ENCODE measurements at regions not wholly inside any gene's neighbourhood (a gene's known extent, or its start where the extent isn't known, plus 50 kb on each side); places are given as distances from the start of the nearest gene placed in this dataset.

DNA sequence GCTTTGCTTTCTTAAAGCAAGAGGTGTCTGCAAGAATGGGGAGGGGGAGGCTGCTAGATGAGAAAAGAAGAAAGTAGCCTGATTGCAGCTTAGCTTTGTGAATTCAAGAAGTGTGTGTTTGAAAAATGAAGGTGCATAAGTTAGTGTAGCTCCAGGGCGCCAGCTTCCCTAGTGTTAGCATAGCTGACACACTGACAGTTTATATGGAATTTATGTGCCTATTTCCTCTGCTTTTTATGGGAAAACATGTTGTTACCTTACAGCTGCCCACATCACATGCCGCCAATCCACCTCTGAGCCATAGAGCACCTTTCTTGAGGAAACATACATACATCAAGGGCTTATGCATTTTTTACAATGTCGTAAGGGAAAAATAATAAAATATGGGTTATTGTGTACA is 536.4 kb upstream of the PIK3C3 start:
- DNase-seq (ENCODE audit: low read depth in 6 of 9, low spot score in 9 of 9), result no peak
- Histone ChIP-seq H3K27ac (ENCODE audit: low read depth in 1 of 2, low read length in 1 of 2) (no peak overlapping the region), H3K4me1 (ENCODE audit: control insufficient read depth in 2 of 2, insufficient read depth in 2 of 2, low read length in 2 of 2) (no peaks in the 10 kb centered on the region), H3K27me3 (ENCODE audit: control insufficient read depth in 2 of 2, insufficient read depth in 1 of 2, low read length in 1 of 2) (no peaks in the 10 kb centered on the region), H3K36me3 (ENCODE audit: control insufficient read depth in 2 of 2, insufficient read depth in 2 of 2, low read length in 1 of 2) (no peaks in the 10 kb centered on the region), H3K4me3 (ENCODE audit: low read length in 2 of 2) (no peak overlapping the region), H3K9me3 (ENCODE audit: control insufficient read depth in 2 of 2, insufficient read depth in 1 of 2, low read length in 1 of 2) (no peaks in the 10 kb centered on the region)
- 94% methylated on average over 3 of the region's 3 CpGs for WGBS

DNA sequence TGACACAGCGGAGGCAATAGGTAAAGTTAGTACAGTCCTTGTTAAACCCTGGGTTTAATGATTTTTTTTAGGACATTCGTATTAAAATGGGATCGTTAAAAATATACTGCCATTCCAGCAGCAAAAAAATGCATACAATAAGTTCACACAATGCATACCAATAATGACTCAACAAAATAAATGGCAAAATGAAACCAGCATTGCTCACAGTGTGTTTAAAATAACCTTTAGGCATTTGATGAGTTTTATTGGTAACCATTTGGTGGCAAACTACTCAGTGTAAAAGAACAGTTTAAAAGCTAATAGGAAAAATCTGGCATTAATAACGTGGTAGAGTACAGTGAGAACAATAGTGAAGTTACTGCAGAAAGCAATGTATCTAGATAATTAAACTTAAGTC is 539.0 kb upstream of the PIK3C3 start:
- H3K4me1 ChIP-seq (ENCODE audit: control insufficient read depth in 2 of 2, insufficient read depth in 2 of 2, low read length in 2 of 2), result no peaks in the 10 kb centered on the region
- no peaks in the 10 kb centered on the region for H3K36me3 ChIP-seq (ENCODE audit: control insufficient read depth in 2 of 2, insufficient read depth in 2 of 2, low read length in 1 of 2)
- no peak overlapping the region for H3K4me3 ChIP-seq (ENCODE audit: low read length in 2 of 2)
- H3K27me3 ChIP-seq (ENCODE audit: control insufficient read depth in 2 of 2, insufficient read depth in 1 of 2, low read length in 1 of 2), result no peaks in the 10 kb centered on the region
- 95% methylated on average over 4 of the region's 4 CpGs for WGBS
- no peak for DNase-seq (ENCODE audit: low read depth in 6 of 9, low spot score in 9 of 9)
- no peak overlapping the region for H3K27ac ChIP-seq (ENCODE audit: low read depth in 1 of 2, low read length in 1 of 2)
- no peaks in the 10 kb centered on the region for H3K9me3 ChIP-seq (ENCODE audit: control insufficient read depth in 2 of 2, insufficient read depth in 1 of 2, low read length in 1 of 2)

GRCh38 chr18:41410006-41410405 is 545.0 kb upstream of the PIK3C3 start:
- no peaks in the 10 kb centered on the region for H3K27me3 ChIP-seq (ENCODE audit: control insufficient read depth in 2 of 2, insufficient read depth in 1 of 2, low read length in 1 of 2)
- no peak overlapping the region for H3K27ac ChIP-seq (ENCODE audit: low read depth in 1 of 2, low read length in 1 of 2)
- no peaks in the 10 kb centered on the region for H3K9me3 ChIP-seq (ENCODE audit: control insufficient read depth in 2 of 2, insufficient read depth in 1 of 2, low read length in 1 of 2)
- no peaks in the 10 kb centered on the region for H3K4me1 ChIP-seq (ENCODE audit: control insufficient read depth in 2 of 2, insufficient read depth in 2 of 2, low read length in 2 of 2)
- H3K4me3 ChIP-seq (ENCODE audit: low read length in 2 of 2), result no peak overlapping the region
- H3K36me3 ChIP-seq (ENCODE audit: control insufficient read depth in 2 of 2, insufficient read depth in 2 of 2, low read length in 1 of 2), result no peaks in the 10 kb centered on the region
- no peak for DNase-seq (ENCODE audit: low read depth in 6 of 9, low spot score in 9 of 9)

GRCh38 chr18:41406834-41407233 is 548.2 kb upstream of the PIK3C3 start:
- H3K9me3 ChIP-seq (ENCODE audit: control insufficient read depth in 2 of 2, insufficient read depth in 1 of 2, low read length in 1 of 2), result no peaks in the 10 kb centered on the region
- no peak overlapping the region for H3K27ac ChIP-seq (ENCODE audit: low read depth in 1 of 2, low read length in 1 of 2)
- no peak for DNase-seq (ENCODE audit: low read depth in 6 of 9, low spot score in 9 of 9)
- H3K4me3 ChIP-seq (ENCODE audit: low read length in 2 of 2), result no peak overlapping the region
- H3K27me3 ChIP-seq (ENCODE audit: control insufficient read depth in 2 of 2, insufficient read depth in 1 of 2, low read length in 1 of 2), result no peaks in the 10 kb centered on the region
- H3K36me3 ChIP-seq (ENCODE audit: control insufficient read depth in 2 of 2, insufficient read depth in 2 of 2, low read length in 1 of 2), result no peaks in the 10 kb centered on the region
- WGBS, result 82% methylated on average over 2 of the region's 2 CpGs
- no peaks in the 10 kb centered on the region for H3K4me1 ChIP-seq (ENCODE audit: control insufficient read depth in 2 of 2, insufficient read depth in 2 of 2, low read length in 2 of 2)

DNA sequence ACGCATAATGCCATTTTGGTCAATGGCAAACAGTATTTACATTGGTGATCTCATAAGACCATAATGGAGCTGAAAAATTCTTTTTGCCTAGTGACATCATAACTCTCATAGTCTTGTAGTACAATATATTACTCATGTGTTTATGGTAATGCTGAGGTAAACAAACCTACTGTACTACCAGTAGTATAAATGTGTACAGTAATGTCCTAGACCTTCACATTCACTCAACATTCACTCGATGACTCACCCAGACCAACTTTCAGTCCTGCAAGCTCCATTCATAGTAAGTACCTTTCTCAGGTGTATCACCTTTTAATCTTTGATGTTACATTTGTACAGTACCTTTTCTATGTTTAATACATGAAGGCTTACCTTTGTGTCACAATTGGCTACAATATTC is 558.2 kb upstream of the PIK3C3 start:
- Histone ChIP-seq H3K4me1 (ENCODE audit: control insufficient read depth in 2 of 2, insufficient read depth in 2 of 2, low read length in 2 of 2) (no peaks in the 10 kb centered on the region), H3K27ac (ENCODE audit: low read depth in 1 of 2, low read length in 1 of 2) (no peak overlapping the region), H3K36me3 (ENCODE audit: control insufficient read depth in 2 of 2, insufficient read depth in 2 of 2, low read length in 1 of 2) (no peaks in the 10 kb centered on the region), H3K9me3 (ENCODE audit: control insufficient read depth in 2 of 2, insufficient read depth in 1 of 2, low read length in 1 of 2) (no peaks in the 10 kb centered on the region), H3K27me3 (ENCODE audit: control insufficient read depth in 2 of 2, insufficient read depth in 1 of 2, low read length in 1 of 2) (no peaks in the 10 kb centered on the region), H3K4me3 (ENCODE audit: low read length in 2 of 2) (no peak overlapping the region)
- WGBS, result 100% methylated on average over 2 of the region's 2 CpGs
- no peak for DNase-seq (ENCODE audit: low read depth in 6 of 9, low spot score in 9 of 9)

- no peak overlapping the region for H3K27ac ChIP-seq (ENCODE audit: low read depth in 1 of 2, low read length in 1 of 2)
- H3K9me3 ChIP-seq (ENCODE audit: control insufficient read depth in 2 of 2, insufficient read depth in 1 of 2, low read length in 1 of 2), result no peaks in the 10 kb centered on the region
- no peaks in the 10 kb centered on the region for H3K4me1 ChIP-seq (ENCODE audit: control insufficient read depth in 2 of 2, insufficient read depth in 2 of 2, low read length in 2 of 2)
- DNase-seq (ENCODE audit: low read depth in 6 of 9, low spot score in 9 of 9), result no peak
- H3K27me3 ChIP-seq (ENCODE audit: control insufficient read depth in 2 of 2, insufficient read depth in 1 of 2, low read length in 1 of 2), result no peaks in the 10 kb centered on the region
- WGBS, result 94% methylated on average over 3 of the region's 3 CpGs
- H3K36me3 ChIP-seq (ENCODE audit: control insufficient read depth in 2 of 2, insufficient read depth in 2 of 2, low read length in 1 of 2), result no peaks in the 10 kb centered on the region
- no peak overlapping the region for H3K4me3 ChIP-seq (ENCODE audit: low read length in 2 of 2)
These were observed 558.8 kb upstream of the PIK3C3 start for GRCh38 chr18:41396211-41396610.

DNA sequence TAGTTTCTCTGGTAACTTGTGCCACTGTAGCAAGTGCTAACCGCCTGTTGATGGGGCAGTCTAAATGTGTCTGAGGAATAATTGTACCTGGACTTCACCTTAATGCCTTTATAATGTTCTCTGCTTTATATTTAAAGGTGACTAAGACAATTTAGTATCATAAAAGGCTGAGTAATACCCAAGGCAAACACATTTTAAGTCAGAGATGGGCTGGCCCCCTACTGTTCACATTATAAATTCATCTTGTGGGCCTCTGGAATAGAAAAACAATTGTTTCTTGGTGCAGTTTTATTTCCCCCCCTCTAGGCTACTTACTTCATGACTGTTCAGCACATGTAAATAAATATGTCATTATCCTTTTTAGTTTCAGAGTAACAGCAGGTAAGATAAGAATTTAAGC is 559.3 kb upstream of the PIK3C3 start:
- 97% methylated on average over 1 of the region's 1 CpG for WGBS
- DNase-seq (ENCODE audit: low read depth in 6 of 9, low spot score in 9 of 9), result no peak

GRCh38 chr18:41391616-41392595 is 563.1 kb upstream of the PIK3C3 start:
- 17% methylated on average over 12 of the region's 12 CpGs for WGBS
- no peaks in the 10 kb centered on the region for H3K27me3 ChIP-seq (ENCODE audit: control insufficient read depth in 2 of 2, insufficient read depth in 1 of 2, low read length in 1 of 2)
- peak in 2 of 9 donors; percentile 8 to 20 for DNase-seq (ENCODE audit: low read depth in 6 of 9, low spot score in 9 of 9)
- H3K4me1 ChIP-seq (ENCODE audit: control insufficient read depth in 2 of 2, insufficient read depth in 2 of 2, low read length in 2 of 2), result no peaks in the 10 kb centered on the region
- H3K36me3 ChIP-seq (ENCODE audit: control insufficient read depth in 2 of 2, insufficient read depth in 2 of 2, low read length in 1 of 2), result no peaks in the 10 kb centered on the region
- H3K27ac ChIP-seq (ENCODE audit: low read depth in 1 of 2, low read length in 1 of 2), result no peak overlapping the region
- H3K9me3 ChIP-seq (ENCODE audit: control insufficient read depth in 2 of 2, insufficient read depth in 1 of 2, low read length in 1 of 2), result no peaks in the 10 kb centered on the region
- H3K4me3 ChIP-seq (ENCODE audit: low read length in 2 of 2), result no peak overlapping the region

More for the DNA sequence above, 559.3 kb upstream of the PIK3C3 start:
- no peaks in the 10 kb centered on the region for H3K9me3 ChIP-seq (ENCODE audit: control insufficient read depth in 2 of 2, insufficient read depth in 1 of 2, low read length in 1 of 2)
- H3K4me3 ChIP-seq (ENCODE audit: low read length in 2 of 2), result no peak overlapping the region
- no peak overlapping the region for H3K27ac ChIP-seq (ENCODE audit: low read depth in 1 of 2, low read length in 1 of 2)
- H3K36me3 ChIP-seq (ENCODE audit: control insufficient read depth in 2 of 2, insufficient read depth in 2 of 2, low read length in 1 of 2), result no peaks in the 10 kb centered on the region
- H3K27me3 ChIP-seq (ENCODE audit: control insufficient read depth in 2 of 2, insufficient read depth in 1 of 2, low read length in 1 of 2), result no peaks in the 10 kb centered on the region
- no peaks in the 10 kb centered on the region for H3K4me1 ChIP-seq (ENCODE audit: control insufficient read depth in 2 of 2, insufficient read depth in 2 of 2, low read length in 2 of 2)

GRCh38 chr18:41390309-41390708 is 564.7 kb upstream of the PIK3C3 start:
- Histone ChIP-seq H3K27ac (ENCODE audit: low read depth in 1 of 2, low read length in 1 of 2) (no peak overlapping the region), H3K4me1 (ENCODE audit: control insufficient read depth in 2 of 2, insufficient read depth in 2 of 2, low read length in 2 of 2) (no peaks in the 10 kb centered on the region), H3K4me3 (ENCODE audit: low read length in 2 of 2) (no peak overlapping the region), H3K27me3 (ENCODE audit: control insufficient read depth in 2 of 2, insufficient read depth in 1 of 2, low read length in 1 of 2) (no peaks in the 10 kb centered on the region), H3K36me3 (ENCODE audit: control insufficient read depth in 2 of 2, insufficient read depth in 2 of 2, low read length in 1 of 2) (no peaks in the 10 kb centered on the region), H3K9me3 (ENCODE audit: control insufficient read depth in 2 of 2, insufficient read depth in 1 of 2, low read length in 1 of 2) (no peaks in the 10 kb centered on the region)
- peak in 2 of 9 donors; percentile 3 to 9 for DNase-seq (ENCODE audit: low read depth in 6 of 9, low spot score in 9 of 9)
- 40% methylated on average over 9 of the region's 9 CpGs for WGBS

Measured in thymus (tissue), 11 donors.